ENCODE measurements at regions not wholly inside any gene's neighbourhood (a gene's known extent, or its start where the extent isn't known, plus 50 kb on each side); places are given as distances from the start of the nearest gene placed in this dataset.
"Not testable (repeated sequence)": the region's sequence is repeated elsewhere in the genome, so short reads cannot be mapped to it uniquely, and the experiment has no call there.

- DNase-seq = no peak
These were observed 123.5 kb downstream of the MAP3K7 start for GRCh38 chr6:90463359-90463758.

- no peak for DNase-seq
These were observed 124.8 kb downstream of the MAP3K7 start for GRCh38 chr6:90462102-90462501.

- DNase-seq = no peak
These were observed 125.5 kb downstream of the MAP3K7 start for GRCh38 chr6:90461383-90461782.

GRCh38 chr6:90460051-90460450, 126.8 kb downstream of the MAP3K7 start:
- DNase-seq = peak; percentile 59

GRCh38 chr6:90459225-90459758, 127.6 kb downstream of the MAP3K7 start:
- no peak for DNase-seq

GRCh38 chr6:90458353-90459224, 128.3 kb downstream of the MAP3K7 start:
- DNase-seq = no peak

- DNase-seq = no peak
These were observed 129.0 kb downstream of the MAP3K7 start for GRCh38 chr6:90457867-90458259.

GRCh38 chr6:90456997-90457866, 129.6 kb downstream of the MAP3K7 start:
- DNase-seq = not testable (repeated sequence)

GRCh38 chr6:90456001-90456400, 130.9 kb downstream of the MAP3K7 start:
- DNase-seq = no peak

GRCh38 chr6:90454836-90455427, 131.9 kb downstream of the MAP3K7 start:
- no peak for DNase-seq

- no peak for DNase-seq
These were observed 136.5 kb downstream of the MAP3K7 start for GRCh38 chr6:90450268-90450953.

- DNase-seq = no peak
These were observed 137.6 kb downstream of the MAP3K7 start for GRCh38 chr6:90449311-90449710.

- no peak for DNase-seq
These were observed 138.0 kb downstream of the MAP3K7 start for GRCh38 chr6:90448836-90449235.

GRCh38 chr6:90446164-90446563, 140.7 kb downstream of the MAP3K7 start:
- DNase-seq = no peak

- no peak for DNase-seq
These were observed 141.3 kb downstream of the MAP3K7 start for GRCh38 chr6:90445533-90446108.

- DNase-seq = no peak
These were observed 142.6 kb downstream of the MAP3K7 start for GRCh38 chr6:90444160-90444714.

- DNase-seq = peak; percentile 51
These were observed 144.5 kb downstream of the MAP3K7 start for GRCh38 chr6:90442366-90442765.

- no peak for DNase-seq
These were observed 144.1 kb upstream of the BACH2 start for GRCh38 chr6:90440586-90441283.

- DNase-seq = no peak
These were observed 142.9 kb upstream of the BACH2 start for GRCh38 chr6:90439586-90439985.

- no peak for DNase-seq
These were observed 139.8 kb upstream of the BACH2 start for GRCh38 chr6:90436403-90436802.

GRCh38 chr6:90435207-90435899, 138.7 kb upstream of the BACH2 start:
- DNase-seq = no peak

Data from fibroblast of skin of right quadriceps (primary cell).